Common myeloid progenitor, CD34-positive (primary cell): ENCODE measurements at regions not wholly inside any gene's neighbourhood (a gene's known extent, or its start where the extent isn't known, plus 50 kb on each side); places are given as distances from the start of the nearest gene placed in this dataset.

ENCODE experiments used
- CTCF ChIA-PET: fragments of 350-600 bp; sonication (Branson Sonifier 250); formaldehyde crosslinking; loops from one replicate; lab custom pipeline; 2021; ENCODE audit warnings: antibody characterized with exemption; lab: Charles Lee
- POLR2A ChIA-PET: fragments of 350-600 bp; sonication (Branson Sonifier 250); formaldehyde crosslinking; loops from one replicate; lab custom pipeline; 2021; ENCODE audit warnings: antibody characterized with exemption; lab: Charles Lee
- DNase-seq, 3 donors: peaks; one replicate each; pipeline versions ENCODE4 v3.0.0 to v3.0.0-alpha.2; 2013
- H3K27ac ChIP-seq, 2 experiments: 1 replicate in 1 of 2; 2 replicates in 1 of 2; pipeline ENCODE4 v1.7.0; 2013; ENCODE audit warnings: inconsistent platforms in 2 of 2, low read length in 2 of 2, mild to moderate bottlenecking in 2 of 2, low read depth in 1 of 2, moderate library complexity in 1 of 2; ENCODE audit not compliant: severe bottlenecking in 2 of 2, insufficient read depth in 1 of 2, poor library complexity in 1 of 2
- H3K27me3 ChIP-seq, 5 experiments: replicated peaks in 2 of 5; 1 replicate in 3 of 5; 2 replicates in 2 of 5; pipeline versions ENCODE4 v1.6.1 to v1.7.0; 2013; ENCODE audit warnings: low read length in 4 of 5, mild to moderate bottlenecking in 2 of 5, moderate library complexity in 2 of 5, inconsistent platforms in 1 of 5; ENCODE audit not compliant: insufficient read depth in 5 of 5, control insufficient read depth in 4 of 5
- H3K36me3 ChIP-seq, 4 experiments: 1 replicate in 2 of 4; 2 replicates in 2 of 4; pipeline versions ENCODE4 v1.6.1 to v1.7.0; 2013; ENCODE audit warnings: low read length in 3 of 4, control low read depth in 1 of 4, mild to moderate bottlenecking in 1 of 4; ENCODE audit not compliant: control insufficient read depth in 4 of 4, insufficient read depth in 4 of 4
- H3K4me1 ChIP-seq, 4 experiments: 1 replicate in 3 of 4; 2 replicates in 1 of 4; pipeline versions ENCODE4 v1.6.1 to v1.7.1; 2013; ENCODE audit warnings: low read length in 3 of 4, mild to moderate bottlenecking in 3 of 4, control low read depth in 1 of 4, inconsistent platforms in 1 of 4, moderate library complexity in 1 of 4; ENCODE audit not compliant: control insufficient read depth in 4 of 4, insufficient read depth in 4 of 4; ENCODE audit errors: control extremely low read depth in 1 of 4
- H3K4me3 ChIP-seq, 7 experiments: 1 replicate in 4 of 7; 2 replicates in 3 of 7; pipeline versions ENCODE4 v1.5.1 to v1.7.0; 2013; ENCODE audit warnings: mild to moderate bottlenecking in 7 of 7, low read length in 6 of 7, moderate library complexity in 6 of 7, inconsistent platforms in 2 of 7, low read depth in 2 of 7, control low read depth in 1 of 7; ENCODE audit not compliant: insufficient read depth in 4 of 7, control insufficient read depth in 1 of 7; ENCODE audit errors: extremely low read depth in 1 of 7
- H3K9me3 ChIP-seq, 5 experiments: 1 replicate in 4 of 5; 2 replicates in 1 of 5; pipeline versions ENCODE4 v1.6.1 to v1.7.1; 2013; ENCODE audit warnings: low read length in 4 of 5, mild to moderate bottlenecking in 2 of 5, inconsistent platforms in 1 of 5, low read depth in 1 of 5, moderate library complexity in 1 of 5; ENCODE audit not compliant: control insufficient read depth in 4 of 5, insufficient read depth in 2 of 5; ENCODE audit errors: control extremely low read depth in 1 of 5
- WGBS: methylation state at CpG from one replicate; pipeline ENCODE4 v1.1.5; 2013; ENCODE audit not compliant: insufficient coverage; 5-methylcytosine and 5-hydroxymethylcytosine counted together

DNA sequence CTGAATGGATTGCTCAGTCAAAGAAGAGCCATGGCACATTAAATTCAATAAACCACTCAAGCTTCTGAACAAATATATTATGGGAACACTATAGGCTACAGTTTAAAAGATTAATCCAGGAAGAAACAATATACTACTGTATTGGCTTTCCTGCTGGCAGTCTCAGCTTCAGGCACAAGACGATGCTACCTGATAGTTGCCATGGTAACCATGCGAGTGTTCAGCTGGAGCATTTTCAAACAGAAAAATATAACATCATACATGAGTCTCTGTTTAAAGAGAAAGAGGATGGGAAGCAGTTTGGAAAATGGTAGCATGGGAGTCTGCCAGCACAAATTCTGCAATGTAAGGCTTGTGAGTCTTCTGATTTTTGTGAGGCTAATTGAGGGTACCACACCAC, 65.9 kb upstream of the CPO start:
- ChIA-PET POLR2A (no interaction called here), CTCF (interaction anchor here (1.0 kb wide), 1 partner anchor 16 kb away, joined by 3 read pairs; no protein-coding TSS in a partner anchor)
- Histone ChIP-seq H3K9me3 (no peaks in the 10 kb centered on the region), H3K4me1 (peaks cover 0 to 2% (median 0%) of the 10 kb centered on the region in 4 experiments), H3K27me3 (no peaks in the 10 kb centered on the region), H3K36me3 (no peaks in the 10 kb centered on the region), H3K4me3 (no peak overlapping the region), H3K27ac (no peak overlapping the region)
- DNase-seq, result peak in 2 of 3 donors; percentile 57 to 64
- no CpG with 5 or more reads among the region's 2 CpGs for WGBS

- peaks cover 0 to 2% (median 0%) of the 10 kb centered on the region in 4 experiments for H3K4me1 ChIP-seq
- H3K4me3 ChIP-seq, result no peak overlapping the region
- ChIA-PET CTCF (no interaction called here), POLR2A (no interaction called here)
- H3K27me3 ChIP-seq, result no peaks in the 10 kb centered on the region
- H3K27ac ChIP-seq, result no peak overlapping the region
- H3K36me3 ChIP-seq, result no peaks in the 10 kb centered on the region
- 83% methylated on average over 1 of the region's 2 CpGs for WGBS
- no peak for DNase-seq
- no peaks in the 10 kb centered on the region for H3K9me3 ChIP-seq
Measured at GRCh38 chr2:206875701-206876100, 63.6 kb upstream of the CPO start.

GRCh38 chr2:206876216-206876860, 63.0 kb upstream of the CPO start:
- no peaks in the 10 kb centered on the region for H3K27me3 ChIP-seq
- CTCF ChIA-PET, result no interaction called here
- POLR2A ChIA-PET, result no interaction called here
- H3K36me3 ChIP-seq, result no peaks in the 10 kb centered on the region
- no peak overlapping the region for H3K4me3 ChIP-seq
- 89% methylated on average over 6 of the region's 7 CpGs for WGBS
- no peaks in the 10 kb centered on the region for H3K9me3 ChIP-seq
- H3K27ac ChIP-seq, result no peak overlapping the region
- peaks cover 0 to 2% (median 0%) of the 10 kb centered on the region in 4 experiments for H3K4me1 ChIP-seq
- no peak for DNase-seq

- Histone ChIP-seq H3K27ac (no peak overlapping the region), H3K9me3 (no peaks in the 10 kb centered on the region), H3K4me1 (no peaks in the 10 kb centered on the region), H3K4me3 (no peak overlapping the region), H3K27me3 (no peaks in the 10 kb centered on the region), H3K36me3 (no peaks in the 10 kb centered on the region)
- POLR2A ChIA-PET, result no interaction called here
- DNase-seq, result no peak
- WGBS, result 96% methylated on average over 10 of the region's 11 CpGs
- CTCF ChIA-PET, result no interaction called here
Measured at GRCh38 chr2:206881708-206882410, 57.5 kb upstream of the CPO start.

DNA sequence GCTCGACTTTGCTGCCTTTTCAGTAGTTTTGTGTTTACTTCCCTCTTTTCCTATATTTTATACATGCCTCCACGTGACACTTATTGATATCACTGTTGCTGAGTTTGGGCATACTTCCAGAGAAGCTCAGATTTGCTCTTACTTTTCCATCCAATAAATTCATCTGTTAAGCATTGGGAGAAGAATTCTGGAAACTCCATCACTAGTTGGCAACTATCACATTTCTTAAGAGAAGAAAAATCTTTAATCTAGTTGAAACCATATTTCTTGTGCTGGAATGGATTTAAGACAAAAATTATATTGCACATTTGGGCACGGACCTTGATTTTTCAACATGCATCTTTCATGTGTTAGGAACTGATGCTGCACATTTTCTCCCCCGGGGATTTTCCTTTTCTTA, 52.6 kb upstream of the CPO start:
- Histone ChIP-seq H3K27ac (no peak overlapping the region), H3K4me3 (no peak overlapping the region), H3K27me3 (no peaks in the 10 kb centered on the region), H3K4me1 (peaks cover 4 to 14% (median 11%) of the 10 kb centered on the region in 4 experiments), H3K36me3 (no peaks in the 10 kb centered on the region), H3K9me3 (peaks cover 0 to 2% (median 0%) of the 10 kb centered on the region in 5 experiments)
- no peak for DNase-seq
- CTCF ChIA-PET, result no interaction called here
- WGBS, result 100% methylated on average over 3 of the region's 4 CpGs
- POLR2A ChIA-PET, result no interaction called here

DNA sequence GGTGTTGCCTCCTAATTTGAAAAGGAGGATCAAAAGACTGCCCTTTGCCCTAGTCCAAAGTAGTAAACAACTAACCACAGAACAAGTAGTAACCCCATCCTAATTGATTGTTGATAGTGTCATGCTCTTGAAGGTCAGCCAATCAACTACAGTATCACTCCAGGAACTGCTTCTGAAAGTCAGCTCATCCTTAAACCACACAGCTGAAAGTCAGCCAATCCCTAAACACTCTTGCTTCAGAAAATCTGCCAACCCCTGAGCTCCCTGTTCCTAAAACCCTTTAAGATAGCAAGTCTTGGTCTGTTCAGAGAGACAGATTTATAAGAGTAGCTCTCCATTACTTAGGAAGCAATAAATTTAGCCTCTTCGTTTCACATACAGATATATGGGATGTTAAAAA, 51.6 kb upstream of the CPO start:
- H3K27ac ChIP-seq, result no peak overlapping the region
- H3K27me3 ChIP-seq, result no peaks in the 10 kb centered on the region
- H3K4me1 ChIP-seq, result peaks cover 4 to 17% (median 12%) of the 10 kb centered on the region in 4 experiments
- WGBS, result no CpG with 5 or more reads among the region's 1 CpG
- H3K4me3 ChIP-seq, result no peak overlapping the region
- H3K36me3 ChIP-seq, result no peaks in the 10 kb centered on the region
- DNase-seq, result no peak
- H3K9me3 ChIP-seq, result peaks cover 0 to 2% (median 0%) of the 10 kb centered on the region in 5 experiments
- POLR2A ChIA-PET, result no interaction called here
- CTCF ChIA-PET, result no interaction called here
